Urothelium cell line (cell line): ENCODE measurements at regions not wholly inside any gene's neighbourhood (a gene's known extent, or its start where the extent isn't known, plus 50 kb on each side); places are given as distances from the start of the nearest gene placed in this dataset.

Source experiments
- DNase-seq: peaks from one replicate; pipeline ENCODE4 v3.0.0; 2011; ENCODE audit warnings: low spot score, mixed read lengths
- FAIRE-seq: peaks from 2 replicates; lab custom pipeline; 2011; peaks lifted over from hg19 to GRCh38; lab: Jason Lieb, UNC

- no peak for FAIRE-seq
- DNase-seq: no peak
Observed at GRCh38 chr4:89379511-89380044, 72.0 kb upstream of the GPRIN3 start.

- FAIRE-seq (no peak), DNase-seq (no peak)
Observed at GRCh38 chr4:89373394-89373793, 65.8 kb upstream of the GPRIN3 start.

- DNase-seq (no peak), FAIRE-seq (no peak)
Observed at GRCh38 chr4:89371614-89372013, 64.0 kb upstream of the GPRIN3 start.

GRCh38 chr4:89369581-89369980, 62.0 kb upstream of the GPRIN3 start:
- DNase-seq: no peak
- FAIRE-seq: no peak

- FAIRE-seq (no peak), DNase-seq (no peak)
Observed at GRCh38 chr4:89368861-89369260, 61.3 kb upstream of the GPRIN3 start.

GRCh38 chr4:89365776-89366175, 58.2 kb upstream of the GPRIN3 start:
- FAIRE-seq: no peak
- DNase-seq: no peak

GRCh38 chr4:89365375-89365774, 57.8 kb upstream of the GPRIN3 start:
- DNase-seq (no peak), FAIRE-seq (no peak)

- DNase-seq: no peak
- peak; percentile 9 for FAIRE-seq
Observed at GRCh38 chr4:89364541-89364940, 56.9 kb upstream of the GPRIN3 start.

- DNase-seq (peak; percentile 7), FAIRE-seq (no peak)
Observed at GRCh38 chr4:89363786-89364185, 56.2 kb upstream of the GPRIN3 start.

- DNase-seq (no peak), FAIRE-seq (no peak)
Observed at GRCh38 chr4:89358935-89359638, 51.5 kb upstream of the GPRIN3 start.

GRCh38 chr4:89357787-89358186, 50.2 kb upstream of the GPRIN3 start:
- DNase-seq: no peak
- no peak for FAIRE-seq
